ENCODE measurements at regions not wholly inside any gene's neighbourhood (a gene's known extent, or its start where the extent isn't known, plus 50 kb on each side); places are given as distances from the start of the nearest gene placed in this dataset.

GRCh38 chrX:46375831-46376230 lies 169.4 kb downstream of the ZNF674 start:
- TF ChIP-seq, protein P1, sequence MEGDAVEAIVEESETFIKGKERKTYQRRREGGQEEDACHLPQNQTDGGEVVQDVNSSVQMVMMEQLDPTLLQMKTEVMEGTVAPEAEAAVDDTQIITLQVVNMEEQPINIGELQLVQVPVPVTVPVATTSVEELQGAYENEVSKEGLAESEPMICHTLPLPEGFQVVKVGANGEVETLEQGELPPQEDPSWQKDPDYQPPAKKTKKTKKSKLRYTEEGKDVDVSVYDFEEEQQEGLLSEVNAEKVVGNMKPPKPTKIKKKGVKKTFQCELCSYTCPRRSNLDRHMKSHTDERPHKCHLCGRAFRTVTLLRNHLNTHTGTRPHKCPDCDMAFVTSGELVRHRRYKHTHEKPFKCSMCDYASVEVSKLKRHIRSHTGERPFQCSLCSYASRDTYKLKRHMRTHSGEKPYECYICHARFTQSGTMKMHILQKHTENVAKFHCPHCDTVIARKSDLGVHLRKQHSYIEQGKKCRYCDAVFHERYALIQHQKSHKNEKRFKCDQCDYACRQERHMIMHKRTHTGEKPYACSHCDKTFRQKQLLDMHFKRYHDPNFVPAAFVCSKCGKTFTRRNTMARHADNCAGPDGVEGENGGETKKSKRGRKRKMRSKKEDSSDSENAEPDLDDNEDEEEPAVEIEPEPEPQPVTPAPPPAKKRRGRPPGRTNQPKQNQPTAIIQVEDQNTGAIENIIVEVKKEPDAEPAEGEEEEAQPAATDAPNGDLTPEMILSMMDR (IDR thresholded peaks at IDR 0.05), result no peak
- TF ChIP-seq ZFX (IDR thresholded peaks at IDR 0.05; ENCODE audit: borderline replicate concordance), result no peak
